CD4-positive, alpha-beta T cell treated with Interleukin-1 beta for 1 hour (primary cell): ENCODE measurements at regions not wholly inside any gene's neighbourhood (a gene's known extent, or its start where the extent isn't known, plus 50 kb on each side); places are given as distances from the start of the nearest gene placed in this dataset.
"Not testable (repeated sequence)": the region's sequence is repeated elsewhere in the genome, so short reads cannot be mapped to it uniquely, and the experiment has no call there.

ENCODE experiments used
- DNase-seq, 2 donors: peaks; one replicate each; pipeline ENCODE4 v3.0.0-alpha.2; 2020 to 2022

DNA sequence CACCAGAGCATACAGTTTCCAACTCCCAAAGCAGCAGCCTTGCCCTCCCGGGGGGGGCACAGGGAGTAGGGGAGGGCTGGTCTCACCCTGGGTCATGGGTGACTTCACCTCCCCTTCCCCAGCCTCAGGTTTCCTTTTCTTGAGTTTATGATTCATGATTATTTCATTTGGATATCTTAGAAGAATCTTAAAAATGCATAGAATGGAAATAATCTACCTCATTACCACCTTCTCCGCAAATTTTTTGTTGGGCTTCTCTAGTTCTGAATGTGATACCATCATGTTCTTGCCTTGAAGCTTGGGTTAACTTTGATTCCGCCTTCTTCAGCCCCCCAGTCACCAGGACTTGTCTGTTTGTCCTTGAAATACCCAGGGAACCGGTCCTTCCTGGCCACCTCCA, 148.8 kb upstream of the ROPN1 start:
- no peak for DNase-seq

DNA sequence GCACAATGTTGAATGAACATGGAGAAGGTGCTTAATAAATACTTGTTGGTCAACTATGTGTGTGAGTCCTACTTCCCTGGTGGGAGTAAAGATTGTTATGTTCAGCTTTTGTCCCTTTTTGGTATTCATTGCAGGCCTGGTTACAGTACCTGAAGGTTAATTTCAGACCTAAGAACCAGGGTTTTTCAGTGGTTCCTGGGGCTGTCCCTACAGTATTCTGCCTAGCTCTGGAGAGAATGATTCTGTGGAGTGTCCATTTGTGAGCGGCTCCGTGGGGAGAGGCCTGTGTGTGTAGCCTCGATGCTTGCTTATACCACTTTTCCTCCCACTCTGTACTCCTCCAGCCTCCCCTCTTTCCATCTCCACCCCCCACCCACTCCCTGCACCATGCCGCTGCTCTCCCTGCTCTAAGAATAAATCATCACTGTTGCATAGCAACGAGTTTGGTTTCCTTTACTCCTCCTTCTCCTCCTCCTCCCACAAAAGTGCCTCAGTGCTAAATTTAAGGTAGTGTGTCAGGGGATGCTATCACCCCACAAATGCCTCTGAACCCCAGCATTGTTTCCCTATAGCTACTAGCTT, 150.6 kb upstream of the ROPN1 start:
- no peak for DNase-seq

DNA sequence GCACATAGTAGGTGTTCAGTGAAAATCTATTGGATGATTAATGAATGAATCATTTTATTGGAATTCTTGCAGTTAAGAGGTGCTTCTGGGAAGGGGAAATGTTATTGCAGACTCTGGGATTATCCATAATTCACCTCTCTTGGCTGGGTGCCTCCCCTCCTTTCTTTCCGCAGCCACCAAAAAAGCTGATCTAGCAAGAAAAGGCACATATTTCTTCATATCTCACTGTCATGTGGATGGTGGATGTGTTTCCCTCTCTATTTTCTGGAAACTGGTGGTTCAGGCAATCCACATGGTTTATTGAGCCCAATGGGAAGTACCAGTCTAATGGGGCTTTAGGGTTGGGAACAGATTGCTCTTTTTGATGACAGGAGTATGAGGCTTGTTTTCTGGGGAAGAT, 151.1 kb upstream of the ROPN1 start:
- DNase-seq: no peak

DNA sequence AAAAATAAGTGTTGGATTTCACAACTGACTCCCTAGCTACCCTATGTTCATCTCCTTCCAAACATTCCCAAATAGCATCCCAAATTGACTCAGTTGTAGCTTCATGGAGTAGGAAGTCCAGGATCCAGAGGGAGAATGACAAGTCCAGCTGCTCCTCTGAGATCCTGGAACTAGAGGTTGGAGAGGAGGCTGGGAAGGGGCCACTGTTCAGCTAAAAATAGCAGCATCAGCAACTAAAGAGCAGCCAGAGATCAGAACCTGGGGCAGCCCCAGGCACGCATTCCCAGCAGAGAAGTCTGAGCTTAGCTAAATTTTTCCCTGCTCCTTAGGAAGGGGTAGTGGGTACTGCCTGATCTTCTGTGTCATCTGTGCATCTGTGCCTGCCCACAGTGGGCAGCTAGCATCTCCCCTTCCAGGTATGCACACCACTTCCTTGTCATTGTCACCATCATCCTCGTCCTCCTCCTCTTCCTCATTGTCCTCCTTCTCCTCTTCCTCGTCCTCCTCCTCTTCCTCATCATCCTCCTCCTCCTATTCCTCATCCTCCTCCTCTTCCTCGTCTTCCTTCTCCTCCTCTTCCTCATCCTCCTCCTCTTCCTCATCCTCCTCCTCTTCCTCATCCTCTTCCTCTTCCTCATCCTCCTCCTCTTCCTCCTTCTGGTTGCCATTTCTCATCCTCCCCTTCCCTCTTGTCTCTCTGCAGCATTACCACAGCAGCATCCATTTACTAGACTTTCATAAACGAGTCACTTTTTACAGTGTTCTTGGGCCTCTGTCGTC, 152.3 kb upstream of the ROPN1 start:
- DNase-seq: no peak

DNA sequence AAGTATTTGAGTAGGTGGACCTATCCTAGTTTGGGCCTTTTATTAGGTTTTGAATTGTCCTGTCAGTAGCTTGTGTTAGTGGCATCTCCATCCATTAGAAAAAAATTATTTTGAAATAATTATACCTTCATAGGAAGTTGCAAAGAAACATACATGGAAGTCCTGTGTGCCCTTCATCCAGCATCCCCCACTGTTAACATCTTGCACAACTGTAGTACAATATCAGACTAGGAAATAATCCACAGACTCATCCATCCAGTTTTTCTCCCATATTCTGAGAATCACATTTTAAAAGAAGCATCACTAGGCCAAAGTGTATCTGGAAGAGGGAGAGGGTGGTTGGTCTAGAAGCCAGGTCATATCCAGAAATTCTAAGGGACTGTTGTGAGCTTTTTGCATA, 155.5 kb upstream of the ROPN1 start:
- no peak for DNase-seq

DNA sequence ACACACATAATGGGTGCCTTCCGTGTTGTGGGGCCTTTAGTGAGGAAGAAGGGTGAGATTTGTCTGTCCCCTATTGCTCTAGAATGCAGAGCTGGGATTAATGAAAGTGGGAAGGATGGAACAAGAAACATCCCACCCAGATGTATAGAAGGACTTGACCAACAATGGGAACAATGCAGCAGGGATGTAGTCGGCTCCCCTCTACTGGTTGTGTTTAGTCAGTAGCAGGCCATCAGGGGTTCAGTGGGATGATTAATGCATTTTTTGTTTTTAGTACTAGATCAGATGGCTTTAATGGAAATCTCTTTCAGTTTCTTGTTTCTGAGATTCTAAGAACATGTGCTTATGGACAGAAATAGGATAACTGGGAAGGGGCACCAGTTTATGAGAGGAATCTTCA, 156.0 kb upstream of the ROPN1 start:
- DNase-seq: no peak

DNA sequence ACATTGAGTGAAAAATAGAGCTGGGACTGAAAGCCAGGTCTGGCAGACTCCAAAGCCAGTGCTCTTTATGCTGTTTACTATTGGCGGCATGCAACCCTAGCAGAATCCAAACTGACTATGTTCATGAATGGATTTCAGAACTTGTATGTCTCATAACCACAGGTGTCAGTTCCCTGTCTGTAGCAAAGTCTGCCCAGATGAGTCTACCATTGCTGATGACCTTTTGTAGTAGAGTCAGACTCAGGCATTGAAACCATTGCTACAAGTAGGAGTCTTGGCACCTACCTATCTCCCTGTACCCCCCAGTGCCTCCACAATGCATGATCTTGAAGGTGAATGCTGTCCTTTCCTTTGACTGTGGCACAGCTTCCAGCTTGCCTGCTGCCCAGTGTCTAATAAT, 157.2 kb upstream of the ROPN1 start:
- DNase-seq: no peak

DNA sequence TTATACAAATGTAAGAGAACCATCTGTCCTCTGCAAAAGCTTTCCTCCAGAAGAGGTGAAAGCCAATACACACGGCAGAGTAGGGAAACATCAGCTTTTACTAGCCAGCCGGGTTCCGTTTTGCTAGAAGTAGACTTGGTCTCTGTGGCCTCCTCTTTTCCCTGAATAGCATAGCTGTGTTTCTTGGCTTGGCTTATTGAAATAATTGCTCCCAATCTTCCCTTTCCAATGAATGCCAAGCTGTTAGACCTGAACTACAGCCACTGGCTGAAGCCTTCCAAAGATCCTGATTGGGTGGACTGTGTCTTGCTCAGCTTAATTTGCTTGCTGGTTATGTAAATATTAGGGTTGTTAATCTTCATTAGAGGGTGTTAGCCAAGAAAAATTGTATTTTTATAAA, 157.8 kb upstream of the ROPN1 start:
- no peak for DNase-seq

DNA sequence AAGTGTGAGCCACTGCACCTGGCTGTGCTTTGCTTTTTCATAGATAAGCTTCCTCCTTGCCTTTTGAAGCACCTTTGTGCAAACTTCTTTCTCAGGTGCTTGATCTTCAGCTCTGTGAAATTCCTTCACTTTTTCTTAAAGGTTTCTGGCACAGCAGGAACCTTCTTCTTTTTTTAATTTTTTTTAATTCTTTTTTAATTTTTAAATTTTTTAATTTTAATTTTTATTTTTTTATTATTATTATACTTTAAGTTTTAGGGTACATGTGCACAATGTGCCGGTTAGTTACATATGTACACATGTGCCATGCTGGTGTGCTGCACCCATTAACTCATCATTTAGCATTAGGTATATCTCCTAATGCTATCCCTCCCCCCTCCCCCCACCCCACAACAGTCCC, 161.0 kb upstream of the ROPN1 start:
- not testable (repeated sequence) for DNase-seq

DNA sequence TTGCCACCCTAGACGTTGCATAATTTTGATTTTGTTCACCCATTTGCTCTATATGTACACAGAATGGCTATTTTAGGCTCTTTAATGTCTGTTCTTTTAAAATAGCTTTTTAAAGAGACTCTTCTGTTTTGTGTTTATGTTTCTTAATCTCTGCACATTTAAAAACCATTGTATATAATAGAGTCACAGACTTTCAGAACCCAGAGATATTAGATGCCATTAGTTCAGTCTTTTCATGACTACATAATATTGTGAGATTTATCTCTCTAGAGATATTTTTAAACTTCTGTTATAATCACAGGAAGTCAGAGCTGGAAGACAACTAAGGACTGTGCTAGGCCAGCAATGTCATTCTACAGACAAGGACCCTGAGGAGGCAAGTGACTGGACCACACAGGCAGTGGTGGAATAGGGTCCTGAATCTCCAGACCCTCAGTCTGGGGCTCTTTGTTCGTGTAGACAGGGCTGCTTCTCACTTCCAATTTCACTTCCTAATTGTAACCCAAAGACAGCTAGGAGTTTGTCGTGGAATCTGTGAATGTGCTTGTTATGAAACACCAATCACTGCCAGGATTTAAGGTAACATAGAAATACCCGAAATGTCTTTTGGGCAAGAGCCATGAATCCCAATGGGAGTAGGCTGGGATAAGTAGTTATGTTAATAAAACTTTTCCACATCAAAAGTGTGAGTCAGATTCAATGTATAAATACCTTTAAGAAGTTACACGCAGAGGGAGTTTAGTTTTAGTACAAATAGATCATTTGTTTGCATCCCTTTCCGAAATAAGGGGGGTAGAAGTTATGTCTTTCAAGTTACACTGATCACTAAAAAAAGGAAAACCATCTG, 165.2 kb upstream of the ROPN1 start:
- no peak for DNase-seq

DNA sequence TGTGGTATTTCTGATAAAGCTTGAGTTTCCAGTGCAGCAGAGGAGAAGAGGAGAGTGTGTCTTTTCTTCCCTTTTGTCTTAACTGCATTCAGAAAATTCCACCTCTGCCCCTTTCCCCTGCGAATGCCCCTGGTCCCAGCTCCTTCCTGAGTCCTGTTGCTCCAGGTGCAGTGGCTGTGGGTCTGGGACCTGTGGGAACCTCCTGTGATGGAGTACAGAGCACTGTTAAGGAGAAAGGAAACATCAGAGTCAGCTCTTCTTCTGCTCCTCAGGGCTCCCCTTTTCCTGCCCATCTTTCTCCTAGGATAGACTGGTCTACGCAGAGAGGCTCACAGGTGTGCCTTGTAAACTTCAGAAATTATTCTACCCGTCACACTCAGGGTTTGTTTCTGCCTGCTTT, 165.8 kb upstream of the ROPN1 start:
- DNase-seq: no peak

DNA sequence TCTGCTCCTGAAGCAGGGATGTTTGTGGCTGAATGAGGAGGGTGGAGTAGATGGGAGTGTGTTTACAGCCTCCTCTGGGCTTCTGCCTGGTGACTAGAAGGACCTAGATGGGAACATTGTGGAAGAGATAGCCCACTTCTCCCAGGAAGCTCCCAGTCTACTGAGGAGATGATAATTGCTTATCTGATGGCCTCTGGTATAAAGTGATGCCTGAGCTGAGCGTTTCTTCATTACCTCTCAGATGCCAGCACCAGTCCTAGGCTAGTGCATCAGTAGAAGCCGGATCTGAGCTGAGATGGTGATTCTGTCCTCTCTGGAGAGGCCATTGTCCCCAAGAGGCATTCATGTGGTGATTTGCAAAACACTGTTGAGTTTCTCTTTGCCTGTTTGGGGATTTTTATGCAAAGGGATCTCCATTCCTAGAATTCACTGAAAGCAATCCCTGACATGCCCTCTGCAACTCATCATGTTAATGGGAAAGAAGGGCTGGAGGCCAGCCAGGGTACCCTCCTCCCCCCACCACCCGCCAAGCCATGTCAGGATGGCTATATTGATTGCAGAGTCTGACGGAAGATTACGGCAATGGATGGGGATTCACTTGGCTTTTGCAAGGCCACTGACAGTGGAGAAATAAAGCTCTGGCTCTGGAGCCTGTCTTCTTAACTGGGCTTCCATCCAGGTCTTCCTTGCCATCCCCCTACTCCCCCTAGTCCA, 166.4 kb upstream of the ROPN1 start:
- DNase-seq: no peak

DNA sequence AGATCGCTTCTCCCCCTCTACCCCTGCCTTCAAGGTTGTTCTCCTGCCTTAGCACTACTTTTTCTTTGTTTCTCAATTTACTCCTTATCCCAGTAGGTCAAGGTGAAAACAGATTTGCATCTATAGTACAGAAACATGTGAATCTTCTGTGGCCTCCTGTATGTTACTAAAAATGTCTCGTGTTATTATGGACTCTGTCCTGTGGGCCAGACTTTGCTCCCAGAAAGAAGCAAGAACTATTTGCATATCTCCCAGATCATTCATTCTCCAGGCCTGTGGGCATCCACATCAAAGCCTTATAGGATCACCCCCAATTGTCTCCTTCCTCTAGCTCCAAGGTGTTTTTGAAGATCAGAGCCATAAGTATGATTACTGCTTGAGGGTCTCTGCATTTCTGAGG, 169.5 kb upstream of the ROPN1 start:
- DNase-seq: no peak

DNA sequence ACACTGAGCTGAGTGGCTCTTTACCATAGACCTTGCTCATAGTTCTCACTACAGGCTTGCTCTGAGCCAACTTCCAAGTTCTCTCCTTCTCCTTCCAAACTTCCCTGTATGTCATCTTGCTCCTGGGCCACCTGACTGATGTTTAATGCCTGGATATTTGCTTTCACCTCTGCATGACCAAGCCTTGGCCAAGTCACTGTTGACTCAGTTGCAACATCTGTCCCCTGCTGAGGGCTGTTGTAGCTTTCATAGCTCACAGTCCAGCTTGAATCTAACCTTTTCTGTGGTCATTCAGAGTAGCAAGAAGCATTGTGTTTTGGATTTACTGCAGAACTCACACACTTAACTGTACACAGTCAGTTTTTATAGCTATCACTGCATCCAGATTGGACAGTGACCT, 171.8 kb upstream of the ROPN1 start:
- DNase-seq: no peak

DNA sequence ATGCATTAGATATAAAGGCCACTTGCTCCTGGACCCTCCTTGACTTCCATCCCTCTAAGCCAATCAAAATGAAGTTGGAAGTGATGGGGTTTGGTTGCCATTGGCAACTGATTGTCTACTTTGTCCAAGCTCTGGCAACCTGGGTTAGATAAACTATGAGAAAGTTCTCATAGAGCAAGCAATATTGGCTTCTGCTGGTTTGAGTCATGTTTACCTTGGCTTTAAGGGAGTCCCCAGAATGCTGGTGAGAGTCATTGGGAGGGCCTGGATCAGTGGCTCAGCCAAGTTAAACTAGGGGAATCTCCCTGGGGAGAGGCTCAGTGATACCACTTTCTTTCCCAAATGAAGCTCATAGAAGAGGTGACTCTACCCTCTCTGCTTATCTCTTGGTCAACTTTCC, 176.3 kb upstream of the ROPN1 start:
- no peak for DNase-seq

DNA sequence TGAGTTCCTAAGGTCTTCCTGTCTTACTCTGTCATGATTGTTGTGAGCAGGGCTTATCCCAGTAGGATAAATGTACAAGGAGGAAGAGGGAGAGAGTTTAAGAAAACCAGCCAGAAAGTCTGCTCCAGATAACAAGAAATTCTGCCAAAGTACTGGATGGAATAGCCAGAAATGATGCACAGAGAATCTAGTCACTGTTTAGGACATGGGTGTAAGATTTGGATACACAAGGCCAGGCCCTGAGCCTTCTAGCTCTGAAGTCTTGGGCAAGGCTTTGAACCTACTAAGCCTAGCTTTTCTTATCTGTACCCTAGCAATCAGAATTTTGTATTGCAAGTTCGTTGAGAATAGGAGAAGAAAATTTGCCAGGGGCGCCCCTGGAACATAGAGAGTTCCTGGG, 180.4 kb upstream of the ROPN1 start:
- DNase-seq: no peak

DNA sequence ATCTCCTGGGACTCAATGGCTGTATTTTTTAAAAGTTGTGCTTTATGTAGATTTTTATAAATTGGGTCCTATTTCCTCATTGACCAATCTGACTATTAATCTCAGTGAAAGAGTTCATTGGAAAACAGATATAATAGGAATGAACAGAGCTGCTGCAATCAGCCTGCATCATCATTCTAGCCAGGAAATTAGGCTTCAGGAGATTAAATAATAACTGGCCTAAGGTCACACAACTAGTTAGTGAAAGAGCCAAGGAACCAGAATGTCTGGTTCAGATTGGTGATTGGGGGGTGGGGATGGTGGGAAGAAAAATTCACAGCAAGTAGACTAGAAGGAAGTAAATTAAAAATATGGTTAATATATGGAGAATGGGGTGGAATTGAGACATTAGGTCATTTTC, 180.9 kb upstream of the ROPN1 start:
- DNase-seq: no peak

DNA sequence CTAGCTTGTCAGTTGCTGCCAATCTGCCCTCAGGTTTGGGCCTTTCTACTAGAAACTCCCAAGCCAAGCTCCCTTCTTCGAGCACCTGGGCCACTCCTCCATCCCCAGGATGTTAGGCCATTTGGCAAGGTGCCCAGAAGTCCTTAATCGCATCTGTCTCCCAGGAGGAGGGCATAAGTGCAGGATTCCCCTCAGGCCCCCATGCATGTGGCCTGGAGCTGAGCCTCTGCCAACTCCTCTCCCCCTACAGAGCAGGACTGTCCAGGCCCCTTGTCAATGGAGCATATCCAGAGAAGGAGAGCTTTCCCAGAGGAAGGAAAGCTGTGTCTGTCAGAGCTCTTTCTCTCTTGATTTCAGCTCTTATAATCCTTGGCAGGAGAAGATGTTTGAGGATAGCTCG, 182.6 kb upstream of the ROPN1 start:
- DNase-seq: no peak

DNA sequence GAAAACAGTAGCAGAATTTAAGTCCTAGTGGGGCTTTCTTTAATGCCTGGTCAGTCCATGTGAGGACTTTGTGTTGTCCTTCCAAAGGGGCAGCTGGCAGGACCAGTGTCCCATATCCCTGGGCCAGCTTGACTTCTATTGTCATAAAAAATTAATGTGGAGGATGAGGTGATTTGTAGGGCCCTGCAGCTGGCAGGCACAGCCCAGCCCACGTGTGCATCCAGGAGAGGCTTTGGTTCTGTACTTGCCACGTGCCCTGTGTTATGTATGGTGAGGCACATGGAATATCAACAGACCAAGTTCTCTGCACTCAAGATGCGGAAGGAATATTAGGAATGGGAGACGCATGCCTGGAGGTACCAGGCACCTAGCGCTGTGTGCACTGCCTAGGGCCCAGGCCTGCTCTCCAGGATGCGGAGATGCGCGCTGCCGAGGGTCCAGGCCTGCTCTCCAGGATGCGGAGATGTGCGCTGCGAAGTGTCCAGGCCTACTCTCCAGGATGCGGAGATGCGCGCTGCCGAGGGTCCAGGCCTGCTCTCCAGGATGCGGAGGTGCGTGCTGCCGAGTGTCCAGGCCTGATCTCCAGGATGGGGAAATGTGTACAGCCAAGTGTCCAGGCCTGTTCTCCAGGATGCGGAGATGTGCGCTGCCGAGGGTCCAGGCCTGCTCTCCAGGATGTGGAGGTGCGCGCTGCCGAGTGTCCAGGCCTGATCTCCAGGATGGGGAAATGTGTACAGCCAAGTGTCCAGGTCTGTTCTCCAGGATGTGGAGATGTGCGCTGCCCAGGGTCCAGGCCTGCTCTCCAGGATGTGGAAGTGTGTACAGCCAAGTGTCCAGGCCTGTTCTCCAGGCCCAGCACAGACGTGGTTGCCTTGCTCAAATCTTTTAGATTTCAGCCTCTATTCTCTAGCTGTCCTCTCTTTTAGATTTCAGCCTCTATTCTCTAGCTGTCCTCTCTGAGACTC, 183.3 kb upstream of the ROPN1 start:
- DNase-seq: no peak

DNA sequence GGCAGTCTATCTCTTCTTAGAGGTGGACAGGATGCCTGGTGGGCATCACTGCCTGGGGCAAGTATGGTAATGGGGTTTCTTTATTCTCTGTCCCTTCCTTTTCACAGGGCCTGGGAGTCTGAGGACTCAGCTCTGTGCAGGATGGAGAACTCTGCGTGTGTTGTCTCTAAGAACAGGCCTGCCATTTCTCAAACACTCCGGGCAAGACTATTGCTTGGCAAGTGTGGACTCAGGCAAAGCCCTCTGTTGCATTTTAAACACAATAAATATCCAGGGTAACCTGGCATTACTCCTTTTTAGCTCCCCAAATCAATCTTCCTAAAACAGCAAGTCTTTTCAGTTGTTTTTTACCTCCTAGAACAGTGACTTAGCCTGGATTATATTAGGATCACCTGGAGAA, 185.1 kb upstream of the ROPN1 start:
- DNase-seq: no peak

DNA sequence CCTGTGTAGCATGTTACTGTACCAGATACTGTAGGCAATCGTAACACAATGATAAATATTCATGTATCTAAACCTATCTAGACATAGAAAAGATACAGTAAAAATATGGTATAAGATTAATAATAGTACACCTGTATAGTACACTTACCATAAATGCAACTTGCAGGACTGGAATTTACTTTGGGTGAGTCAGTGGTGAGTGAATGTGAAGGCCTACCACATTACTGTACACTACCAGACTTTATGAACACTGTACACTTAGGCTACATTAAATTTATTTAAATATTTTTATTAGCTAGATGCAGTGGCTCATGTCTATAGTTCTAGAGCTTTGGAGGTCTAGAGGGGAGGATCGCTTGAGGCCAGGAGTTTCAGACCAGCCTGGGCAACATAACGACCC, 186.6 kb upstream of the ROPN1 start:
- DNase-seq: no peak

DNA sequence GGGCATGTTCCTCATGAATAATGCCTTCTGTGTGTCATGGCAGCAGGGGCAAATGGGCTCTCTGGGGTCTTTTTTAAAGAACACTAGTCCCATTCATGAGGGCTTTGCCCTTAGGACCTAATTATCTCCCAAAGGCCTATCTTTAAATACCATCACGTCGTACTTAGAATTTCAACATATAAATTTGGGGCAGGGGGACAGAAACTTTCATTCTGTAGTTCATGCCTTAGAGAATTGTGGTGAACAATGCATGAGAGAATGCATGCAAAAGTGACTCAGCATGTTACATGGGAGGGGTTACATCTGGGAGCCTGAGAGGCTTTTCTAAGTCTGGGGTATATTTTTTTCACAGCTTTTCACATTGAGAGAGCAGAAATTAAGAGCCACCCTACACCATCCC, 208.5 kb upstream of the ROPN1 start:
- no peak for DNase-seq
